Body of pancreas (tissue), 4 donors: ENCODE measurements at regions not wholly inside any gene's neighbourhood (a gene's known extent, or its start where the extent isn't known, plus 50 kb on each side); places are given as distances from the start of the nearest gene placed in this dataset.

Experiments used
- POLR2A ChIP-seq, 3 donors: fragments of 450-650 bp; IDR thresholded peaks; one replicate each; pipeline ENCODE4 v1.6.1; 2016; ENCODE audit warnings: antibody characterized with exemption in 3 of 3, mild to moderate bottlenecking in 2 of 3
- TF ChIP-seq, protein P1 (sequence below), 7 experiments: fragments of 450-650 bp in 4 of 7; fragments of 200-600 bp in 3 of 7; sonication (generic) in 3 of 7; IDR thresholded peaks; one replicate each; pipeline ENCODE4 v1.5.1; 2016 to 2019; ENCODE audit warnings: antibody characterized with exemption in 7 of 7

DNA sequence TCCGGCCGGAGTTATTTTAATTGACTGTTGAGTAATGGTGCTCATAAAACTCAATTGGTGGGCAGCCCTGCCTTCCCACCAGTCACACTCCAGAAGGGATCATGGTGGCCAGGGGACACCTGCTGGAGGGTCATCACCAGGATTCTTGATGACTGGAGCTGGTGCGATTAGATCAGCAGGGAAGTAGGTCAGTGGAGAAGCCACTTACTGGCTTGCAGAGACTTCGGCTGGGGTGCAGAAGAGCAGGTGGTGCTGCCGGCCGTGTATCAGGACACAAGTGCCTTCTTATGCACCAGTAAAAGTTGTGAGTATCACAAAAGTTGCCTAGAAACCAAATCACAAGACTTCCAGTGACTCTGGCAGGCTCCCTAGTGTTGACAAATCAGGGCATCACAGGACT, 82.6 kb upstream of the CHCHD3 start:
- TF ChIP-seq, protein P1, sequence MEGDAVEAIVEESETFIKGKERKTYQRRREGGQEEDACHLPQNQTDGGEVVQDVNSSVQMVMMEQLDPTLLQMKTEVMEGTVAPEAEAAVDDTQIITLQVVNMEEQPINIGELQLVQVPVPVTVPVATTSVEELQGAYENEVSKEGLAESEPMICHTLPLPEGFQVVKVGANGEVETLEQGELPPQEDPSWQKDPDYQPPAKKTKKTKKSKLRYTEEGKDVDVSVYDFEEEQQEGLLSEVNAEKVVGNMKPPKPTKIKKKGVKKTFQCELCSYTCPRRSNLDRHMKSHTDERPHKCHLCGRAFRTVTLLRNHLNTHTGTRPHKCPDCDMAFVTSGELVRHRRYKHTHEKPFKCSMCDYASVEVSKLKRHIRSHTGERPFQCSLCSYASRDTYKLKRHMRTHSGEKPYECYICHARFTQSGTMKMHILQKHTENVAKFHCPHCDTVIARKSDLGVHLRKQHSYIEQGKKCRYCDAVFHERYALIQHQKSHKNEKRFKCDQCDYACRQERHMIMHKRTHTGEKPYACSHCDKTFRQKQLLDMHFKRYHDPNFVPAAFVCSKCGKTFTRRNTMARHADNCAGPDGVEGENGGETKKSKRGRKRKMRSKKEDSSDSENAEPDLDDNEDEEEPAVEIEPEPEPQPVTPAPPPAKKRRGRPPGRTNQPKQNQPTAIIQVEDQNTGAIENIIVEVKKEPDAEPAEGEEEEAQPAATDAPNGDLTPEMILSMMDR (IDR thresholded peaks at IDR 0.05) = no peak
- TF ChIP-seq POLR2A (IDR thresholded peaks at IDR 0.05) = no peak
